SK-N-SH (cell line): ENCODE measurements at regions not wholly inside any gene's neighbourhood (a gene's known extent, or its start where the extent isn't known, plus 50 kb on each side); places are given as distances from the start of the nearest gene placed in this dataset.

Experiments used
- CTCF ChIA-PET: fragments of 300-600, 350-600 bp; formaldehyde crosslinking; extraction: SDS; loops from one replicate; lab custom pipeline; 2021; lab: Yijun Ruan, JAX
- POLR2A ChIA-PET: fragments of 350-600 bp; sonication (Branson Sonifier 250); formaldehyde crosslinking; extraction: SDS; loops from one replicate; lab custom pipeline; 2020; ENCODE audit warnings: antibody characterized with exemption, inconsistent platforms; lab: Yijun Ruan, JAX
- DNase-seq: peaks from one replicate; pipeline ENCODE4 v3.0.0; 2012
- H2AFZ ChIP-seq: fragments of 200-600 bp; sonication (generic); 2 replicates; pipeline ENCODE4 v1.8.1; 2016; ENCODE audit warnings: antibody characterized with exemption, mild to moderate bottlenecking, low read depth
- H3F3A ChIP-seq: fragments of 200-600 bp; sonication (generic); replicated peaks from 2 replicates; pipeline ENCODE3; 2016; ENCODE audit warnings: antibody characterized with exemption, mild to moderate bottlenecking; ENCODE audit not compliant: insufficient read depth
- H3K27ac ChIP-seq, 2 experiments: fragments of 200-500 bp in 1 of 2; fragments of 200-600 bp in 1 of 2; sonication (Bioruptor generic) in 1 of 2; sonication (generic), shearing (Covaris generic) in 1 of 2; 2 replicates each; pipeline versions ENCODE4 v1.5.1 to v1.6.1; 2014 to 2016; ENCODE audit warnings: low read depth in 2 of 2, inconsistent platforms in 1 of 2, low read length in 1 of 2, mild to moderate bottlenecking in 1 of 2, mixed read lengths in 1 of 2
- H3K27me3 ChIP-seq: fragments of 200-600 bp; sonication (generic), shearing (Covaris generic); 2 replicates; pipeline ENCODE4 v1.6.1; 2016; ENCODE audit warnings: mixed run types; ENCODE audit not compliant: insufficient read depth
- H3K36me3 ChIP-seq, 2 experiments: fragments of 200-500 bp in 1 of 2; fragments of 200-600 bp in 1 of 2; sonication (Bioruptor generic) in 1 of 2; sonication (generic) in 1 of 2; replicated peaks in 1 of 2; 2 replicates each; pipeline versions ENCODE3 to v1.5.1; 2014 to 2016; ENCODE audit warnings: low read length in 1 of 2, mild to moderate bottlenecking in 1 of 2; ENCODE audit not compliant: insufficient read depth in 2 of 2, control insufficient read depth in 1 of 2
- H3K4me1 ChIP-seq, 2 experiments: fragments of 200-500 bp in 1 of 2; fragments of 200-600 bp in 1 of 2; sonication (Bioruptor generic) in 1 of 2; sonication (generic), shearing (Covaris generic) in 1 of 2; 2 replicates each; pipeline versions ENCODE4 v1.5.1 to v1.6.1; 2014 to 2016; ENCODE audit warnings: low read depth in 1 of 2, low read length in 1 of 2, mixed run types in 1 of 2; ENCODE audit not compliant: insufficient read depth in 2 of 2, control insufficient read depth in 1 of 2
- H3K4me2 ChIP-seq: fragments of 200-600 bp; sonication (generic), shearing (Covaris generic); 2 replicates; pipeline ENCODE4 v1.6.1; 2017; ENCODE audit warnings: mixed run types
- H3K4me3 ChIP-seq, 2 experiments: fragments of 200-500 bp in 1 of 2; fragments of 200-600 bp in 1 of 2; sonication (Bioruptor generic) in 1 of 2; sonication (generic), shearing (Covaris generic) in 1 of 2; 2 replicates each; pipeline versions ENCODE4 v1.5.1 to v1.8.1; 2014 to 2016; ENCODE audit warnings: low read depth in 2 of 2, inconsistent platforms in 1 of 2, low read length in 1 of 2, mild to moderate bottlenecking in 1 of 2, mixed read lengths in 1 of 2, moderate library complexity in 1 of 2
- H3K79me2 ChIP-seq: fragments of 200-600 bp; sonication (generic); 2 replicates; pipeline ENCODE4 v1.8.1; 2017; ENCODE audit warnings: mild to moderate bottlenecking; ENCODE audit not compliant: insufficient read depth
- H3K9ac ChIP-seq: fragments of 200-600 bp; sonication (generic); 2 replicates; pipeline ENCODE4 v1.6.1; 2017; ENCODE audit warnings: mixed run types
- H3K9me2 ChIP-seq: fragments of 200-600 bp; sonication (generic); 2 replicates; pipeline ENCODE4 v1.6.1; 2017; ENCODE audit warnings: mixed run types
- H3K9me3 ChIP-seq: fragments of 200-600 bp; sonication (generic); 2 replicates; pipeline ENCODE4 v1.6.1; 2017; ENCODE audit warnings: mixed run types, mild to moderate bottlenecking, moderate library complexity
- H4K20me1 ChIP-seq: fragments of 200-600 bp; sonication (generic); 2 replicates; pipeline ENCODE4 v1.6.1; 2017; ENCODE audit warnings: mild to moderate bottlenecking, mixed run types; ENCODE audit not compliant: insufficient read depth
- CHD2 ChIP-seq: fragments of 150-350 bp; IDR thresholded peaks from 2 replicates; pipeline ENCODE4 v1.6.1; 2018; ENCODE audit warnings: low read length; ENCODE audit not compliant: partially characterized antibody
- EP300 ChIP-seq, 2 experiments: IDR thresholded peaks; 2 replicates each; pipeline versions ENCODE4 v1.4.0 to v1.6.1; 2012; ENCODE audit warnings: borderline replicate concordance in 1 of 2, low read depth in 1 of 2, low read length in 1 of 2
- EZH2phosphoT487 ChIP-seq: fragments of 200-600 bp; sonication (generic); IDR thresholded peaks from 2 replicates; pipeline ENCODE4 v1.6.1; 2017; ENCODE audit warnings: low read depth, mixed run types, mild to moderate bottlenecking, antibody characterized with exemption, moderate library complexity, borderline replicate concordance
- GABPA ChIP-seq: IDR thresholded peaks from 2 replicates; pipeline ENCODE4 v1.4.0; 2012; ENCODE audit warnings: low read depth, mild to moderate bottlenecking
- MEF2A ChIP-seq: IDR thresholded peaks from 2 replicates; pipeline ENCODE4 v1.4.0; 2012; ENCODE audit warnings: low read depth, borderline replicate concordance
- SIN3A ChIP-seq: IDR thresholded peaks from 2 replicates; pipeline ENCODE4 v1.6.1; 2012; ENCODE audit warnings: low read depth, mild to moderate bottlenecking, low read length, moderate library complexity, borderline replicate concordance
- TCF12 ChIP-seq: IDR thresholded peaks from 2 replicates; pipeline ENCODE4 v1.4.0; 2012
- TEAD4 ChIP-seq: IDR thresholded peaks from 2 replicates; pipeline ENCODE4 v1.4.0; 2012; ENCODE audit warnings: mild to moderate bottlenecking, borderline replicate concordance; ENCODE audit not compliant: insufficient read depth
- USF2 ChIP-seq: fragments of 150-350 bp; IDR thresholded peaks from 2 replicates; pipeline ENCODE4 v1.6.1; 2017; ENCODE audit warnings: antibody characterized with exemption, low read length, low read depth, borderline replicate concordance
- WGBS: methylation state at CpG from one replicate; pipeline ENCODE4 v1.1.6; 2017; ENCODE audit warnings: low lambda C conversion rate; 5-methylcytosine and 5-hydroxymethylcytosine counted together
- TF ChIP-seq, protein P1 (sequence below): fragments of 200-600 bp; sonication (generic); IDR thresholded peaks from 2 replicates; pipeline ENCODE4 v1.6.1; 2017; ENCODE audit warnings: antibody characterized with exemption, mild to moderate bottlenecking, moderate library complexity
- TF ChIP-seq, protein P2 (sequence below): IDR thresholded peaks from 2 replicates; pipeline ENCODE4 v1.4.0; 2012; ENCODE audit warnings: low read depth, borderline replicate concordance

GRCh38 chr4:42267724-42268123 is 115.3 kb upstream of the BEND4 start:
- Histone ChIP-seq H3K27ac (no peak overlapping the region), H3K79me2 (no peaks in the 10 kb centered on the region), H3K9me2 (no peaks in the 10 kb centered on the region), H3K4me2 (no peak overlapping the region), H3K4me1 (no peaks in the 10 kb centered on the region), H3F3A (no peaks in the 10 kb centered on the region), H3K4me3 (no peak overlapping the region), H3K9me3 (no peaks in the 10 kb centered on the region), H3K36me3 (no peaks in the 10 kb centered on the region), H2AFZ (no peak overlapping the region), H3K27me3 (no peaks in the 10 kb centered on the region), H4K20me1 (no peaks in the 10 kb centered on the region), H3K9ac (no peak overlapping the region)
- DNase-seq = no peak
- 47% methylated on average over 3 of the region's 3 CpGs for WGBS
- ChIA-PET CTCF (no interaction called here), POLR2A (no interaction called here)
- TF ChIP-seq, protein P1, sequence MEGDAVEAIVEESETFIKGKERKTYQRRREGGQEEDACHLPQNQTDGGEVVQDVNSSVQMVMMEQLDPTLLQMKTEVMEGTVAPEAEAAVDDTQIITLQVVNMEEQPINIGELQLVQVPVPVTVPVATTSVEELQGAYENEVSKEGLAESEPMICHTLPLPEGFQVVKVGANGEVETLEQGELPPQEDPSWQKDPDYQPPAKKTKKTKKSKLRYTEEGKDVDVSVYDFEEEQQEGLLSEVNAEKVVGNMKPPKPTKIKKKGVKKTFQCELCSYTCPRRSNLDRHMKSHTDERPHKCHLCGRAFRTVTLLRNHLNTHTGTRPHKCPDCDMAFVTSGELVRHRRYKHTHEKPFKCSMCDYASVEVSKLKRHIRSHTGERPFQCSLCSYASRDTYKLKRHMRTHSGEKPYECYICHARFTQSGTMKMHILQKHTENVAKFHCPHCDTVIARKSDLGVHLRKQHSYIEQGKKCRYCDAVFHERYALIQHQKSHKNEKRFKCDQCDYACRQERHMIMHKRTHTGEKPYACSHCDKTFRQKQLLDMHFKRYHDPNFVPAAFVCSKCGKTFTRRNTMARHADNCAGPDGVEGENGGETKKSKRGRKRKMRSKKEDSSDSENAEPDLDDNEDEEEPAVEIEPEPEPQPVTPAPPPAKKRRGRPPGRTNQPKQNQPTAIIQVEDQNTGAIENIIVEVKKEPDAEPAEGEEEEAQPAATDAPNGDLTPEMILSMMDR = no peak
- TF ChIP-seq TEAD4 (no peak), EP300 (IDR thresholded peaks at IDR 0.05; ENCODE audit: borderline replicate concordance in 1 of 2, low read depth in 1 of 2, low read length in 1 of 2) (no peak)

GRCh38 chr4:42268824-42269223 is 116.4 kb upstream of the BEND4 start:
- no peak overlapping the region for H3K9ac ChIP-seq
- H2AFZ ChIP-seq = no peak overlapping the region
- no peak overlapping the region for H3K4me2 ChIP-seq
- no peak overlapping the region for H3K27ac ChIP-seq
- H3K9me3 ChIP-seq = no peaks in the 10 kb centered on the region
- no peaks in the 10 kb centered on the region for H4K20me1 ChIP-seq
- no peaks in the 10 kb centered on the region for H3F3A ChIP-seq
- ChIA-PET CTCF (interaction anchor here (0.9 to 1.7 kb wide), 2 partner anchors 13 to 311 kb away, joined by 3 to 4 read pairs; no protein-coding TSS in a partner anchor), POLR2A (no interaction called here)
- no peak for TF ChIP-seq EZH2phosphoT487
- no peak for TF ChIP-seq GABPA
- no peak for TF ChIP-seq USF2
- TF ChIP-seq TCF12 = no peak
- TF ChIP-seq, protein P2, sequence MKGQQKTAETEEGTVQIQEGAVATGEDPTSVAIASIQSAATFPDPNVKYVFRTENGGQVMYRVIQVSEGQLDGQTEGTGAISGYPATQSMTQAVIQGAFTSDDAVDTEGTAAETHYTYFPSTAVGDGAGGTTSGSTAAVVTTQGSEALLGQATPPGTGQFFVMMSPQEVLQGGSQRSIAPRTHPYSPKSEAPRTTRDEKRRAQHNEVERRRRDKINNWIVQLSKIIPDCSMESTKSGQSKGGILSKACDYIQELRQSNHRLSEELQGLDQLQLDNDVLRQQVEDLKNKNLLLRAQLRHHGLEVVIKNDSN = no peak
- TF ChIP-seq MEF2A = no peak
- no peak for TF ChIP-seq EP300 (IDR thresholded peaks at IDR 0.05; ENCODE audit: borderline replicate concordance in 1 of 2, low read depth in 1 of 2, low read length in 1 of 2)
- no peak for TF ChIP-seq CHD2
- no peak for TF ChIP-seq SIN3A
- H3K4me1 ChIP-seq = no peaks in the 10 kb centered on the region
- H3K79me2 ChIP-seq = no peaks in the 10 kb centered on the region
- no peaks in the 10 kb centered on the region for H3K36me3 ChIP-seq
- WGBS = 51% methylated on average over 2 of the region's 2 CpGs
- H3K9me2 ChIP-seq = no peaks in the 10 kb centered on the region
- DNase-seq = no peak
- H3K27me3 ChIP-seq = no peaks in the 10 kb centered on the region
- no peak overlapping the region for H3K4me3 ChIP-seq
